ENCODE measurements at regions not wholly inside any gene's neighbourhood (a gene's known extent, or its start where the extent isn't known, plus 50 kb on each side); places are given as distances from the start of the nearest gene placed in this dataset.
"Not testable (repeated sequence)": the region's sequence is repeated elsewhere in the genome, so short reads cannot be mapped to it uniquely, and the experiment has no call there.

DNA sequence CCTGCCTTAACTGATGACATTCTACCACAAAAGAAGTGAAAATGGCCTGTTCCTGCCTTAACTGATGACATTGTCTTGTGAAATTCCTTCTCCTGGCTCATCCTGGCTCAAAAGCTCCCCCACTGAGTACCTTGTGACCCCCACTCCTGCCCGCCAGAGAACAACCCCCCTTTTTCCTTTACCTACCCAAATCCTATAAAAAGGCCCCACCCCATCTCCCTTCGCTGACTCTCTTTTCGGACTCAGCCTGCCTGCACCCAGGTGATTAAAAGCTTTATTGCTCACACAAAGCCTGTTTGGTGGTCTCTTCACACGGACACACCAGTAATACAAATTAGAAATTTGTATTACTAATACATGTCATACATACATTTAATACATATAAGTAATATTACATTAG lies 489.9 kb upstream of the IMPG1 start:
- H3K9me2 ChIP-seq (ENCODE audit: insufficient read depth); H3K27ac ChIP-seq (ENCODE audit: low read depth, low read length); CTCF ChIA-PET; intact Hi-C loops (cut with micrococcal nuclease); H3K36me3 ChIP-seq (ENCODE audit: control insufficient read depth in 1 of 2, insufficient read depth in 2 of 2, low read length in 2 of 2); BruUV-seq (replicated peaks); RAD21 ChIA-PET (ENCODE audit: low non-redundant PET in 1 of 2, low total read pairs in 2 of 2, uncharacterized antibody in 2 of 2, unreplicated experiment in 2 of 2); H4K20me1 ChIP-seq (ENCODE audit: insufficient read depth); H3K9me3 ChIP-seq (ENCODE audit: control insufficient read depth in 1 of 2, insufficient read depth in 1 of 2, low read depth in 1 of 2, low read length in 2 of 2); H3K27me3 ChIP-seq (ENCODE audit: insufficient read depth, low read length); H3K4me1 ChIP-seq (ENCODE audit: control insufficient read depth in 1 of 2, insufficient read depth in 2 of 2, low read length in 2 of 2); H3K79me2 ChIP-seq (ENCODE audit: insufficient read depth, low read length); POLR2A ChIA-PET; H2AFZ ChIP-seq (ENCODE audit: low read depth, low read length, poor library complexity, severe bottlenecking); DNase-seq (ENCODE audit: low read depth, low spot score); ATAC-seq; H3K4me2 ChIP-seq (ENCODE audit: low read length); H3K4me3 ChIP-seq (replicated peaks in 1 of 2; ENCODE audit: low read depth in 1 of 2, low read length in 2 of 2); H3K9ac ChIP-seq (ENCODE audit: low read length): not testable (repeated sequence)

DNA sequence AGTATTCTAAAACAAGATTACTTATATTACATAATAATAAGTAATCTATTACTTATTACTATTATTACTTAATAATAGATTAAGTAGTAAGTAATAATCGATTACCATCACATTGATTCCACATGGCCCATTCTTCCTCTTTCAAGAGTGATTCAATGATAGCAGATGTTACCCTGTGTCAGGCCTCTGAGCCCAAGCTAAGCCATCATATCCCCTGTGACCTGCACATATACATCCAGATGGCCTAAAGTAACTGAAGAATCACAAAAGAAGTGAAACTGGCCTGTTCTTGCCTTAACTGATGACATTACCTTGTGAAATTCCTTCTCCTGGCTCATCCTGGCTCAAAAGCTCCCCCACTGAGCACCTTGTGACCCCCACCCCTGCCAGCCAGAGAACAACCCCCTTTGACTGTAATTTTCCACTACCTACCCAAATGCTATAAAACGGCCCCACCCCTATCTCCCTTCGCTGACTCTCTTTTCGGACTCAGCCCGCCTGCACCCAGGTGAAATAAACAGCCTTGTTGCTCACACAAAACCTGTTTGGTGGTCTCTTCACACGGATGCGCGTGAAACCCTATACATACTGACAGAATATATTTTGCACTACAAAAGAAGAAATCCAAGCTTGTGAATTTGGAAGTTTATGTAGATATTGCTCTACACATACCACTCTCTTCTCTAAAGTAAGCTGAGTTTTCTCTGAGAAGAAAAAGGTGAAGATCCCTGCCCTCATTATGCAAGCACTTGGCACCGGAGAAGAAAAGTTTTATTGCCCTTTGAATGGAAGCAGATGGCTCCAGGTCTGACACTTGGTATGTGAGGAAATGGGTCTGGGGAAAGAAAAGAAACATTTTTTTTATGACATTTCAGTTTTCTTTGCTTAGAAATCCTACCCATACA lies 488.6 kb upstream of the IMPG1 start:
- CTCF ChIA-PET; H3K4me3 ChIP-seq (replicated peaks in 1 of 2; ENCODE audit: low read depth in 1 of 2, low read length in 2 of 2); H3K27ac ChIP-seq (ENCODE audit: low read depth, low read length): not testable (repeated sequence)

DNA sequence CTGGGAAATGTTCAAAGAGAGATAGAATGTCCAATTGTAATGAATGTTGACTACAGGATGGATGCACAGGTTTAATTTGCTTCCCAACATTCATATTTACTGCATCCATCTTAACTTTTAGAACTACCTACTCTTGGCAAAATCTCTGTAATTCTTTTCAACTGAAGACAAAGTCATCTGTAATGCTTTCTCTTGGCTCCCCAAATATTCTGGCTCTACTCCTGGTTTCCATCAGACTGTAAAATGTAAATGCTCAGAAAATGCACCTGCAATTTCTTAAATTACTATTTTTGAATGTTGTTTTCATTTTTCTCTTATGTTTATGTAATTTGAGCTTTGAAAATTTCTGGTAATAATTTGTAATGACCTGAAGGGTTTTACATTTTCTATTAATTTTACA lies 480.8 kb upstream of the IMPG1 start:
- H3K27me3 ChIP-seq (ENCODE audit: insufficient read depth, low read length): no peaks in the 10 kb centered on the region
- no peak overlapping the region for H3K27ac ChIP-seq (ENCODE audit: low read depth, low read length)
- POLR2A ChIA-PET: no interaction called here
- H3K36me3 ChIP-seq (ENCODE audit: control insufficient read depth in 1 of 2, insufficient read depth in 2 of 2, low read length in 2 of 2): no peaks in the 10 kb centered on the region
- CTCF ChIA-PET: no interaction called here
- RAD21 ChIA-PET (ENCODE audit: low non-redundant PET in 1 of 2, low total read pairs in 2 of 2, uncharacterized antibody in 2 of 2, unreplicated experiment in 2 of 2): no interaction called here
- H3K9ac ChIP-seq (ENCODE audit: low read length): no peak overlapping the region
- no peaks in the 10 kb centered on the region for H4K20me1 ChIP-seq (ENCODE audit: insufficient read depth)
- no peak overlapping the region for H3K4me2 ChIP-seq (ENCODE audit: low read length)
- H3K79me2 ChIP-seq (ENCODE audit: insufficient read depth, low read length): no peaks in the 10 kb centered on the region
- TF ChIP-seq SIN3A (IDR thresholded peaks at IDR 0.05; ENCODE audit: low read depth): no peak
- no peak for TF ChIP-seq FOSL1 (IDR thresholded peaks at IDR 0.05; ENCODE audit: low read depth)
- no peak for TF ChIP-seq RAD21 (IDR thresholded peaks at IDR 0.05; ENCODE audit: low read depth)
- no peak for TF ChIP-seq ELF1 (IDR thresholded peaks at IDR 0.05; ENCODE audit: borderline replicate concordance, low read depth)
- TF ChIP-seq SP1 (IDR thresholded peaks at IDR 0.05; ENCODE audit: low read depth): no peak
- no peak for TF ChIP-seq POLR2AphosphoS5 (IDR thresholded peaks at IDR 0.05; ENCODE audit: low read depth, low read length)
- H3K9me3 ChIP-seq (ENCODE audit: control insufficient read depth in 1 of 2, insufficient read depth in 1 of 2, low read depth in 1 of 2, low read length in 2 of 2): no peaks in the 10 kb centered on the region
- BruUV-seq (replicated peaks): no TSS peak
- H2AFZ ChIP-seq (ENCODE audit: low read depth, low read length, poor library complexity, severe bottlenecking): no peak overlapping the region
- intact Hi-C loops (cut with micrococcal nuclease): no loop called here
- no peak overlapping the region for H3K4me3 ChIP-seq (replicated peaks in 1 of 2; ENCODE audit: low read depth in 1 of 2, low read length in 2 of 2)
- no peaks in the 10 kb centered on the region for H3K4me1 ChIP-seq (ENCODE audit: control insufficient read depth in 1 of 2, insufficient read depth in 2 of 2, low read length in 2 of 2)
- no peaks in the 10 kb centered on the region for H3K9me2 ChIP-seq (ENCODE audit: insufficient read depth)
- ATAC-seq (no peak), DNase-seq (ENCODE audit: low read depth, low spot score) (no peak)

More for the DNA sequence above, 488.6 kb upstream of the IMPG1 start:
- H4K20me1 ChIP-seq (ENCODE audit: insufficient read depth); H3K9me3 ChIP-seq (ENCODE audit: control insufficient read depth in 1 of 2, insufficient read depth in 1 of 2, low read depth in 1 of 2, low read length in 2 of 2); H3K4me1 ChIP-seq (ENCODE audit: control insufficient read depth in 1 of 2, insufficient read depth in 2 of 2, low read length in 2 of 2); DNase-seq (ENCODE audit: low read depth, low spot score); POLR2A ChIA-PET; H3K79me2 ChIP-seq (ENCODE audit: insufficient read depth, low read length); H3K9ac ChIP-seq (ENCODE audit: low read length); H2AFZ ChIP-seq (ENCODE audit: low read depth, low read length, poor library complexity, severe bottlenecking); H3K4me2 ChIP-seq (ENCODE audit: low read length); BruUV-seq (replicated peaks); RAD21 ChIA-PET (ENCODE audit: low non-redundant PET in 1 of 2, low total read pairs in 2 of 2, uncharacterized antibody in 2 of 2, unreplicated experiment in 2 of 2); H3K9me2 ChIP-seq (ENCODE audit: insufficient read depth); H3K27me3 ChIP-seq (ENCODE audit: insufficient read depth, low read length); ATAC-seq; intact Hi-C loops (cut with micrococcal nuclease); H3K36me3 ChIP-seq (ENCODE audit: control insufficient read depth in 1 of 2, insufficient read depth in 2 of 2, low read length in 2 of 2): not testable (repeated sequence)
